Natural killer cell (primary cell): ENCODE measurements at regions not wholly inside any gene's neighbourhood (a gene's known extent, or its start where the extent isn't known, plus 50 kb on each side); places are given as distances from the start of the nearest gene placed in this dataset.

Source experiments
- ATAC-seq, 3 donors: fragments of 150-1000 bp in 2 of 3; fragments of 200-7000 bp in 1 of 3; cut with Tn5 transposase; 1 replicate in 1 of 3; 2 replicates in 2 of 3; pipeline ENCODE4 v1.10.0; 2021; ENCODE audit warnings: mild to moderate bottlenecking in 2 of 3, moderate library complexity in 2 of 3
- DNase-seq, 2 donors: peaks; one replicate each; pipeline versions ENCODE4 v3.0.0 to v3.0.0-alpha.2; 2013 to 2021; ENCODE audit warnings: mixed read lengths in 1 of 2
- H3K27ac ChIP-seq: one replicate; pipeline ENCODE4 v1.5.1; 2013; ENCODE audit warnings: mild to moderate bottlenecking, low read length
- H3K27me3 ChIP-seq: one replicate; pipeline ENCODE4 v1.6.1; 2013; ENCODE audit warnings: low read length; ENCODE audit not compliant: control insufficient read depth, insufficient read depth
- H3K36me3 ChIP-seq: one replicate; pipeline ENCODE4 v1.6.1; 2013; ENCODE audit warnings: low read length; ENCODE audit not compliant: control insufficient read depth, insufficient read depth
- H3K4me1 ChIP-seq: one replicate; pipeline ENCODE4 v1.6.1; 2013; ENCODE audit warnings: low read length; ENCODE audit not compliant: control insufficient read depth, insufficient read depth
- H3K4me3 ChIP-seq: one replicate; pipeline ENCODE4 v1.5.1; 2013; ENCODE audit warnings: low read length
- H3K9me3 ChIP-seq: one replicate; pipeline ENCODE4 v1.6.1; 2013; ENCODE audit warnings: low read length; ENCODE audit not compliant: control insufficient read depth, insufficient read depth
- H3K27ac Mint-ChIP-seq, 2 donors: one replicate each; pipeline ENCODE4 v1.8.0; 2022; ENCODE audit warnings: mild to moderate bottlenecking in 2 of 2, mixed read lengths in 2 of 2, moderate library complexity in 1 of 2
- H3K27me3 Mint-ChIP-seq, 2 donors: one replicate each; pipeline ENCODE4 v1.8.0; 2022; ENCODE audit warnings: low read depth in 2 of 2, mixed read lengths in 2 of 2
- H3K36me3 Mint-ChIP-seq: one replicate; pipeline ENCODE4 v1.8.0; 2022; ENCODE audit warnings: mixed read lengths
- H3K4me1 Mint-ChIP-seq, 2 donors: one replicate each; pipeline ENCODE4 v1.8.0; 2022; ENCODE audit warnings: mixed read lengths in 2 of 2
- H3K4me3 Mint-ChIP-seq: one replicate; pipeline ENCODE4 v1.8.0; 2022; ENCODE audit warnings: mild to moderate bottlenecking, moderate library complexity, mixed read lengths
- H3K9me3 Mint-ChIP-seq, 2 donors: one replicate each; pipeline ENCODE4 v1.8.0; 2022; ENCODE audit warnings: mixed read lengths in 2 of 2
- CTCF ChIP-seq: fragments of 200-600 bp; IDR thresholded peaks from one replicate; pipeline ENCODE4 v1.8.0; 2022; ENCODE audit warnings: antibody characterized with exemption
- WGBS: methylation state at CpG from one replicate; pipeline ENCODE4 v1.1.7; 2013; ENCODE audit warnings: missing lambda C conversion rate; ENCODE audit not compliant: insufficient coverage; 5-methylcytosine and 5-hydroxymethylcytosine counted together
- intact Hi-C: fragments of 100-400 bp; cut with micrococcal nuclease; formaldehyde crosslinking; loops from one replicate; pipeline ENCODE4 v1.14.2; 2022

DNA sequence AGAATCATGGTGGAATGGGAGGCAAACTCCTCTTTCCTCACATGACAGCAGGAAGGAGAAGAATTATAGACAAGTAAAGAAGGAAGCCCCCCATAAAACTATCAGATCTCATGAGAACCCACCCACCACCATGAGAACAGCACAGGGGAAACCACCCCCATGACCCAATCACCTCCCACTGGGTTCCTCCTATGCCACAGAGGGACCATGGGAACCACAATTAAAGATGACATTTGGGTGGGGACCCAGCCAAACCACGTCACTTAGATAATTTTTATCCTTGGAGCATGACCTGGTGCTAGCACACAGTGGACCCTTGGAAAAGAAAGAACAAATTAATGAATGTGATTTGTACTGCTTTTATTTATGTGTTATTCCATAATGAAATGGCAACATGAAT, 188.6 kb upstream of the NCKAP5 start:
- Mint-ChIP-seq H3K36me3 (no peaks in the 10 kb centered on the region), H3K4me1 (no peaks in the 10 kb centered on the region), H3K27ac (no peak overlapping the region), H3K9me3 (peaks cover 3 to 6% of the 10 kb centered on the region in 2 donors), H3K27me3 (peaks cover 0 to 3% of the 10 kb centered on the region in 2 donors), H3K4me3 (no peak overlapping the region)
- Histone ChIP-seq H3K36me3 (no peaks in the 10 kb centered on the region), H3K9me3 (no peaks in the 10 kb centered on the region), H3K27me3 (no peaks in the 10 kb centered on the region), H3K4me3 (no peak overlapping the region), H3K4me1 (no peaks in the 10 kb centered on the region), H3K27ac (no peak overlapping the region)
- 56% methylated on average over 1 of the region's 1 CpG for WGBS
- DNase-seq (no peak), ATAC-seq (no peak)
- intact Hi-C loops: no loop called here
- no peak for TF ChIP-seq CTCF

GRCh38 chr2:133760376-133760775, 192.1 kb upstream of the NCKAP5 start:
- H3K9me3 ChIP-seq: no peaks in the 10 kb centered on the region
- no peak overlapping the region for H3K27ac Mint-ChIP-seq
- no peaks in the 10 kb centered on the region for H3K27me3 ChIP-seq
- peaks cover 3 to 7% of the 10 kb centered on the region in 2 donors for H3K9me3 Mint-ChIP-seq
- ATAC-seq (no peak), DNase-seq (no peak)
- no peak overlapping the region for H3K4me3 ChIP-seq
- H3K36me3 ChIP-seq: no peaks in the 10 kb centered on the region
- H3K4me1 ChIP-seq: no peaks in the 10 kb centered on the region
- intact Hi-C loops: no loop called here
- no peak overlapping the region for H3K27ac ChIP-seq
- TF ChIP-seq CTCF: no peak
- 89% methylated on average over 3 of the region's 3 CpGs for WGBS
- H3K4me3 Mint-ChIP-seq: no peak overlapping the region
- no peaks in the 10 kb centered on the region for H3K36me3 Mint-ChIP-seq
- no peaks in the 10 kb centered on the region for H3K4me1 Mint-ChIP-seq
- H3K27me3 Mint-ChIP-seq: peaks cover 0 to 3% of the 10 kb centered on the region in 2 donors

DNA sequence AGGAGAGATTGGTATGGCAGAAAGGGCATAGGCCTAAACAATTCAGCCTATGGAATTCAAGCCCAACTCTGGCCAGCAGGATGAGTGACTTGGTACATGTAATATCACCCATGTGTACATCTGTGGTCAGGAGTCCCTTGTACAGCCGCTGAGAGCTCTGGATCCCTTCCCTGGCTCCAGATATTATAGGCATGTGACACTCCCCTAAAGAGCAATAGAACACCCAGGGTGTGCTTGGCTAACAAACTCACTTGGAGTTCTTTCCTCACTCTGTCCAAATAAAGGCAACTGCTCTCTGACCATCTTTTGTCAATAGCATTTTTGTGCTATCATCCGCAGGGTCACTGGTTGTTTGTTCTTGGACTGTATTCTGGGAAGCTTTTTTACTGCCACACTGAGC, 197.4 kb upstream of the NCKAP5 start:
- DNase-seq (no peak), ATAC-seq (no peak)
- no peaks in the 10 kb centered on the region for H3K27me3 ChIP-seq
- intact Hi-C loops: no loop called here
- Mint-ChIP-seq H3K36me3 (no peaks in the 10 kb centered on the region), H3K27ac (no peak overlapping the region), H3K9me3 (peaks cover 7 to 9% of the 10 kb centered on the region in 2 donors), H3K4me1 (no peaks in the 10 kb centered on the region), H3K4me3 (no peak overlapping the region), H3K27me3 (no peaks in the 10 kb centered on the region)
- H3K36me3 ChIP-seq: no peaks in the 10 kb centered on the region
- 94% methylated on average over 2 of the region's 2 CpGs for WGBS
- TF ChIP-seq CTCF: no peak
- no peak overlapping the region for H3K27ac ChIP-seq
- no peaks in the 10 kb centered on the region for H3K4me1 ChIP-seq
- no peaks in the 10 kb centered on the region for H3K9me3 ChIP-seq
- H3K4me3 ChIP-seq: no peak overlapping the region

DNA sequence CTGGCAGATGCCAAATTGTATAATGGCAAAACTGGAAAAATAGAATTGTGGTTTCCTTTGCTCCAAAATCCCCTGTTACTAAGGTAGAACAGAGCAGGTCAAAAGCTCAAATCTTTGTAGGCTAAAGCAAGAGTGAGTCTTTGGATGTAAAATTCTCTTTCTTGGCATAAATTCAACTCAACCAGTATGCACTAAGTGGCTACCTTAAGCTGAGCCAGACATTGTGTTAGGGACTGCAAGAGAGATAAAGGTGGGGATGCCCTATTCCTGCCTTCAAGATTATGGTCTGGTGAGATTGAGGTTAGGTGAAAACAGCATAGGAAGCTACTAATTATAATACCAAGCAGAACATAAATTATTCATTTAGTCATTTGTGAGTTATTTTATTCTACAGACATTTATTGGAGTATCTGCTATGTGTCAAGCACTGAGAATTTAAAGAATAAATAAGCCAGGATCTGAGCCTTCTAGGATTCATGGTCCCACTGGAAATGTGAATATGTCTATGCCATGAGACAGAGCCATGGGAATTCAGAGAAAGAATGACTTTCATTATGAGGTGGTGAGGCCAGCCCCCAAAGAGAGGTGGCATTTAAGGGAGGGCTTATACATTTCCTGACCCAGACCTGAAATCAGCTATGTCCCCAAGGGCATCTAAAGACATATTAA, 198.0 kb upstream of the NCKAP5 start:
- no peak overlapping the region for H3K4me3 ChIP-seq
- H3K27me3 ChIP-seq: no peaks in the 10 kb centered on the region
- peaks cover 7 to 8% of the 10 kb centered on the region in 2 donors for H3K9me3 Mint-ChIP-seq
- H3K36me3 ChIP-seq: no peaks in the 10 kb centered on the region
- intact Hi-C loops: no loop called here
- TF ChIP-seq CTCF: no peak
- no peaks in the 10 kb centered on the region for H3K4me1 ChIP-seq
- H3K9me3 ChIP-seq: no peaks in the 10 kb centered on the region
- no peak overlapping the region for H3K27ac Mint-ChIP-seq
- DNase-seq (no peak), ATAC-seq (no peak)
- no peaks in the 10 kb centered on the region for H3K27me3 Mint-ChIP-seq
- no peaks in the 10 kb centered on the region for H3K36me3 Mint-ChIP-seq
- H3K4me1 Mint-ChIP-seq: no peaks in the 10 kb centered on the region
- no peak overlapping the region for H3K27ac ChIP-seq
- H3K4me3 Mint-ChIP-seq: no peak overlapping the region
